ENCODE measurements at regions not wholly inside any gene's neighbourhood (a gene's known extent, or its start where the extent isn't known, plus 50 kb on each side); places are given as distances from the start of the nearest gene placed in this dataset.
"Not testable (repeated sequence)": the region's sequence is repeated elsewhere in the genome, so short reads cannot be mapped to it uniquely, and the experiment has no call there.

DNA sequence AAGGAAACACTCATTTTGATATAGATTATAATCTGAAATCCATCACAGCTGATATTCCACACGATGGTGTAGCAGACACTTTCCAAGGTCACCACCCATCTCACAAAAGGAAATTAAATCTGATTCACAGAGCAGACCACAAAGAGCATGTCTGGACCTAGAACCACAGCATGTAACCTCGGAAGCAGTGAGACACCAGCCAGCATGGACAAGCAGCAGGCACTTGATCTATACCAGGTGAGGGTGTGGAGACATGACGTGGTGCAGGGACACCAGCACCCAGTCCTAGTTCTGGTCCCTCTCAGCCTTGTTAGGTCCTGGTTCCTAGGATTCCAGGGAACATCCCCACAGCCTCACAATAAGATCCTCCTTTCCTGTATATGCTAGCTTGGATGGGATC, 81.9 kb upstream of the FBXO28 start:
- TF ChIP-seq, protein P1, sequence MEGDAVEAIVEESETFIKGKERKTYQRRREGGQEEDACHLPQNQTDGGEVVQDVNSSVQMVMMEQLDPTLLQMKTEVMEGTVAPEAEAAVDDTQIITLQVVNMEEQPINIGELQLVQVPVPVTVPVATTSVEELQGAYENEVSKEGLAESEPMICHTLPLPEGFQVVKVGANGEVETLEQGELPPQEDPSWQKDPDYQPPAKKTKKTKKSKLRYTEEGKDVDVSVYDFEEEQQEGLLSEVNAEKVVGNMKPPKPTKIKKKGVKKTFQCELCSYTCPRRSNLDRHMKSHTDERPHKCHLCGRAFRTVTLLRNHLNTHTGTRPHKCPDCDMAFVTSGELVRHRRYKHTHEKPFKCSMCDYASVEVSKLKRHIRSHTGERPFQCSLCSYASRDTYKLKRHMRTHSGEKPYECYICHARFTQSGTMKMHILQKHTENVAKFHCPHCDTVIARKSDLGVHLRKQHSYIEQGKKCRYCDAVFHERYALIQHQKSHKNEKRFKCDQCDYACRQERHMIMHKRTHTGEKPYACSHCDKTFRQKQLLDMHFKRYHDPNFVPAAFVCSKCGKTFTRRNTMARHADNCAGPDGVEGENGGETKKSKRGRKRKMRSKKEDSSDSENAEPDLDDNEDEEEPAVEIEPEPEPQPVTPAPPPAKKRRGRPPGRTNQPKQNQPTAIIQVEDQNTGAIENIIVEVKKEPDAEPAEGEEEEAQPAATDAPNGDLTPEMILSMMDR (IDR thresholded peaks at IDR 0.05): not testable (repeated sequence)
- TF ChIP-seq EZH2 (IDR thresholded peaks at IDR 0.05): not testable (repeated sequence)

Data from neural progenitor cell (in vitro differentiated cells).